ENCODE measurements at regions not wholly inside any gene's neighbourhood (a gene's known extent, or its start where the extent isn't known, plus 50 kb on each side); places are given as distances from the start of the nearest gene placed in this dataset.

GRCh38 chr6:4640139-4640538, 136.1 kb upstream of the CDYL start:
- H3K4me3 ChIP-seq (ENCODE audit: low read depth in 2 of 2, low read length in 2 of 2) = no peak overlapping the region
- intact Hi-C loops (cut with micrococcal nuclease; ENCODE audit: unreplicated experiment) = no loop called here
- no peak for ATAC-seq
- in situ Hi-C loops (cut with HindIII; ENCODE audit: low pct_unique_long_range_greater_than_20kb, low sequenced_read_pairs) = no loop called here
- ChIA-PET POLR2A (no interaction called here), CTCF (no interaction called here)
- no peak overlapping the region for H3K27ac ChIP-seq (ENCODE audit: low read length)
- BruUV-seq (replicated peaks) = no TSS peak
- peak; percentile 59 for DNase-seq (ENCODE audit: low read depth, low spot score)
- TF ChIP-seq TCF7L2 (IDR thresholded peaks at IDR 0.05; ENCODE audit: low read depth, low read length) (no peak), POLR2AphosphoS5 (IDR thresholded peaks at IDR 0.05; ENCODE audit: low read depth, low read length) (no peak), SIN3A (IDR thresholded peaks at IDR 0.05; ENCODE audit: borderline replicate concordance, insufficient read depth, low read depth, low read length) (no peak), REST (IDR thresholded peaks at IDR 0.05; ENCODE audit: insufficient read depth in 1 of 2, low read depth in 2 of 2, low read length in 1 of 2) (no peak)
- TF ChIP-seq, protein P1, sequence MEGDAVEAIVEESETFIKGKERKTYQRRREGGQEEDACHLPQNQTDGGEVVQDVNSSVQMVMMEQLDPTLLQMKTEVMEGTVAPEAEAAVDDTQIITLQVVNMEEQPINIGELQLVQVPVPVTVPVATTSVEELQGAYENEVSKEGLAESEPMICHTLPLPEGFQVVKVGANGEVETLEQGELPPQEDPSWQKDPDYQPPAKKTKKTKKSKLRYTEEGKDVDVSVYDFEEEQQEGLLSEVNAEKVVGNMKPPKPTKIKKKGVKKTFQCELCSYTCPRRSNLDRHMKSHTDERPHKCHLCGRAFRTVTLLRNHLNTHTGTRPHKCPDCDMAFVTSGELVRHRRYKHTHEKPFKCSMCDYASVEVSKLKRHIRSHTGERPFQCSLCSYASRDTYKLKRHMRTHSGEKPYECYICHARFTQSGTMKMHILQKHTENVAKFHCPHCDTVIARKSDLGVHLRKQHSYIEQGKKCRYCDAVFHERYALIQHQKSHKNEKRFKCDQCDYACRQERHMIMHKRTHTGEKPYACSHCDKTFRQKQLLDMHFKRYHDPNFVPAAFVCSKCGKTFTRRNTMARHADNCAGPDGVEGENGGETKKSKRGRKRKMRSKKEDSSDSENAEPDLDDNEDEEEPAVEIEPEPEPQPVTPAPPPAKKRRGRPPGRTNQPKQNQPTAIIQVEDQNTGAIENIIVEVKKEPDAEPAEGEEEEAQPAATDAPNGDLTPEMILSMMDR (IDR thresholded peaks at IDR 0.05) = no peak
- no peaks in the 10 kb centered on the region for H3K9me3 ChIP-seq (ENCODE audit: control insufficient read depth, insufficient read depth, low read depth, low read length)
- H3K27me3 ChIP-seq (ENCODE audit: control insufficient read depth, insufficient read depth, low read length) = no peaks in the 10 kb centered on the region
- H3K36me3 ChIP-seq (ENCODE audit: control insufficient read depth, insufficient read depth, low read length) = no peaks in the 10 kb centered on the region
- H3K4me1 ChIP-seq (ENCODE audit: control insufficient read depth, insufficient read depth, low read length) = no peaks in the 10 kb centered on the region

GRCh38 chr6:4638641-4639040, 137.6 kb upstream of the CDYL start:
- CTCF ChIA-PET = no interaction called here
- BruUV-seq (replicated peaks) = no TSS peak
- Histone ChIP-seq H3K27me3 (ENCODE audit: control insufficient read depth, insufficient read depth, low read length) (no peaks in the 10 kb centered on the region), H3K4me3 (ENCODE audit: low read depth in 2 of 2, low read length in 2 of 2) (no peak overlapping the region), H3K9me3 (ENCODE audit: control insufficient read depth, insufficient read depth, low read depth, low read length) (no peaks in the 10 kb centered on the region), H3K27ac (ENCODE audit: low read length) (no peak overlapping the region), H3K36me3 (ENCODE audit: control insufficient read depth, insufficient read depth, low read length) (no peaks in the 10 kb centered on the region), H3K4me1 (ENCODE audit: control insufficient read depth, insufficient read depth, low read length) (no peaks in the 10 kb centered on the region)
- DNase-seq (ENCODE audit: low read depth, low spot score) (no peak), ATAC-seq (no peak)
- POLR2A ChIA-PET = no interaction called here
- TF ChIP-seq, protein P1 (IDR thresholded peaks at IDR 0.05) = no peak
- no peak for TF ChIP-seq POLR2AphosphoS5 (IDR thresholded peaks at IDR 0.05; ENCODE audit: low read depth, low read length)
- no peak for TF ChIP-seq REST (IDR thresholded peaks at IDR 0.05; ENCODE audit: insufficient read depth in 1 of 2, low read depth in 2 of 2, low read length in 1 of 2)
- TF ChIP-seq TCF7L2 (IDR thresholded peaks at IDR 0.05; ENCODE audit: low read depth, low read length) = no peak
- no peak for TF ChIP-seq SIN3A (IDR thresholded peaks at IDR 0.05; ENCODE audit: borderline replicate concordance, insufficient read depth, low read depth, low read length)
- in situ Hi-C loops (cut with HindIII; ENCODE audit: low pct_unique_long_range_greater_than_20kb, low sequenced_read_pairs) (no loop called here), intact Hi-C loops (cut with micrococcal nuclease; ENCODE audit: unreplicated experiment) (no loop called here)

Data from Panc1 (cell line).